ENCODE measurements at regions not wholly inside any gene's neighbourhood (a gene's known extent, or its start where the extent isn't known, plus 50 kb on each side); places are given as distances from the start of the nearest gene placed in this dataset.
"Not testable (repeated sequence)": the region's sequence is repeated elsewhere in the genome, so short reads cannot be mapped to it uniquely, and the experiment has no call there.

GRCh38 chr2:129014432-129014831 lies 695.8 kb upstream of the HS6ST1 start:
- no peak overlapping the region for H3K4me3 ChIP-seq (ENCODE audit: control insufficient read depth, low read depth, low read length)
- no peak for TF ChIP-seq CTCF (IDR thresholded peaks at IDR 0.05; ENCODE audit: control insufficient read depth, insufficient read depth, low read depth, low read length, missing control alignments)
- no peak for DNase-seq (ENCODE audit: low read depth)

- no peak for TF ChIP-seq CTCF (IDR thresholded peaks at IDR 0.05; ENCODE audit: control insufficient read depth, insufficient read depth, low read depth, low read length, missing control alignments)
- no peak for DNase-seq (ENCODE audit: low read depth)
- no peak overlapping the region for H3K4me3 ChIP-seq (ENCODE audit: control insufficient read depth, low read depth, low read length)
Measured at GRCh38 chr2:129015397-129016285, 697.0 kb upstream of the HS6ST1 start.

GRCh38 chr2:129016972-129017371 lies 698.3 kb upstream of the HS6ST1 start:
- no peak for TF ChIP-seq CTCF (IDR thresholded peaks at IDR 0.05; ENCODE audit: control insufficient read depth, insufficient read depth, low read depth, low read length, missing control alignments)
- DNase-seq (ENCODE audit: low read depth) = no peak
- H3K4me3 ChIP-seq (ENCODE audit: control insufficient read depth, low read depth, low read length) = no peak overlapping the region

DNA sequence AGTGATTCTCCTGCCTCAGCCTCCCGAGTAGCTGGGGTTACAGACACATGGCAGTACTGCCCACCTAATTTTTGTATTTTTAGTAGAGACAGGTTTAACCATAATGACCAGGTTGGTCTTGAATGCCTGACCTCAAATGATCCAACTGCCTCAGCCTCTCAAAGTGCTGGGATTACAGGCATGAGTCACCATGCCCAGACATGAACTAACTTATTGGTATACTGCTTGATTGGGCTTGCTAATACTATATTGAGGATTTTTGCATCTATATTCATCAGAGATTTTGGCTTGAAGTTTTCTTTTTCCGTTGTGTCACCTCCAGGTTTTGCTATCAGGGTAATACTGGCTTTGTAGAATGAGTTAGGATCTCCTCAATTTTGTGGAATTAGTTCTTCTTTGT lies 706.1 kb upstream of the HS6ST1 start:
- H3K4me3 ChIP-seq (ENCODE audit: control insufficient read depth, low read depth, low read length) = no peak overlapping the region
- no peak for TF ChIP-seq CTCF (IDR thresholded peaks at IDR 0.05; ENCODE audit: control insufficient read depth, insufficient read depth, low read depth, low read length, missing control alignments)
- no peak for DNase-seq (ENCODE audit: low read depth)

DNA sequence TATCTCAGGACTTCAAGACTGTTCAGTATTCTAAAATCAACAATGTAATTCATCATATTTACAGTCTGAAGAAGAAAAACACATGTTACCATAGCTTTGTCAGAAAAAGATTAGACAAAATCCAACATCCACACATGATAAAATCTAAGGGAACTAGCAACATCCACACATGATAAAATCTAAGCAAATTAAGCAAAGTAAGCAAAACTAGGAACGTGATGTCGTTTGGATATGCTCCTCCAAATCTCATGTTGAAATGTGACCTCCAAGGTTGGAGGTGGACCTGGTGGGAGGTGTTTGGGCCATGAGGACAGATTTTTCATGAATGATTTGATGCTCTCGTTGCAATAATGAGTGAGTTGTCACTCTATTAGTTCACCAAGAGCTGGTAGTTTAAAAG lies 717.3 kb upstream of the HS6ST1 start:
- DNase-seq (ENCODE audit: low read depth) = no peak
- no peak for TF ChIP-seq CTCF (IDR thresholded peaks at IDR 0.05; ENCODE audit: control insufficient read depth, insufficient read depth, low read depth, low read length, missing control alignments)
- H3K4me3 ChIP-seq (ENCODE audit: control insufficient read depth, low read depth, low read length) = no peak overlapping the region

GRCh38 chr2:129043677-129044076 lies 725.0 kb upstream of the HS6ST1 start:
- not testable (repeated sequence) for DNase-seq (ENCODE audit: low read depth); H3K4me3 ChIP-seq (ENCODE audit: control insufficient read depth, low read depth, low read length)

DNA sequence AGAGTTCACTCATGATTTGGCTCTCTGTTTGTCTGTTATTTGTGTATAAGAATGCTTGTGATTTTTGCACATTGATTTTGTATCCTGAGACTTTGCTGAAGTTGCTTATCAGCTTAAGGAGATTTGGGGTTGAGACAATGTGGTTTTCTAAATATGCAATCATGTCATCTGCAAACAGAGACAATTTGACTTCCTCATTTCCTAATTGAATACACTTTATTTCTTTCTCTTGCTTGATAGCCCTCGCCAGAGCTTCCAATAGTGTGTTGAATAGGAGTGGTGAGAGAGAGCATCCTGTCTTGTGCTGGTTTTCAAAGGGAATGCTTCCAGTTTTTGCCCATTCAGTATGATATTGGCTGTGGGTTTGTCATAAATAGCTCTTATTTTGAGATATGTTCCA lies 727.8 kb upstream of the HS6ST1 start:
- not testable (repeated sequence) for DNase-seq (ENCODE audit: low read depth); H3K4me3 ChIP-seq (ENCODE audit: control insufficient read depth, low read depth, low read length)

GRCh38 chr2:129050101-129050500 lies 731.4 kb upstream of the HS6ST1 start:
- DNase-seq (ENCODE audit: low read depth) = no peak
- no peak for TF ChIP-seq CTCF (IDR thresholded peaks at IDR 0.05; ENCODE audit: control insufficient read depth, insufficient read depth, low read depth, low read length, missing control alignments)
- no peak overlapping the region for H3K4me3 ChIP-seq (ENCODE audit: control insufficient read depth, low read depth, low read length)
